ENCODE measurements at regions not wholly inside any gene's neighbourhood (a gene's known extent, or its start where the extent isn't known, plus 50 kb on each side); places are given as distances from the start of the nearest gene placed in this dataset.

GRCh38 chr1:29467989-29468900 is 231.9 kb downstream of the PTPRU start:
- H3K9me3 ChIP-seq (ENCODE audit: control insufficient read depth in 1 of 2, insufficient read depth in 1 of 2, low read depth in 1 of 2, low read length in 2 of 2), result no peaks in the 10 kb centered on the region
- H3K79me2 ChIP-seq (ENCODE audit: insufficient read depth, low read length), result no peaks in the 10 kb centered on the region
- H3K9ac ChIP-seq (ENCODE audit: low read length), result no peak overlapping the region
- no peak overlapping the region for H3K4me3 ChIP-seq (replicated peaks in 1 of 2; ENCODE audit: low read depth in 1 of 2, low read length in 2 of 2)
- no peaks in the 10 kb centered on the region for H3K9me2 ChIP-seq (ENCODE audit: insufficient read depth)
- H3K4me2 ChIP-seq (ENCODE audit: low read length), result no peak overlapping the region
- CTCF ChIA-PET, result no interaction called here
- H2AFZ ChIP-seq (ENCODE audit: low read depth, low read length, poor library complexity, severe bottlenecking), result no peak overlapping the region
- BruUV-seq (replicated peaks), result no TSS peak
- no peaks in the 10 kb centered on the region for H3K4me1 ChIP-seq (ENCODE audit: control insufficient read depth in 1 of 2, insufficient read depth in 2 of 2, low read length in 2 of 2)
- no peaks in the 10 kb centered on the region for H4K20me1 ChIP-seq (ENCODE audit: insufficient read depth)
- ATAC-seq (no peak), DNase-seq (ENCODE audit: low read depth, low spot score) (no peak)
- no peak overlapping the region for H3K27ac ChIP-seq (ENCODE audit: low read depth, low read length)
- H3K36me3 ChIP-seq (ENCODE audit: control insufficient read depth in 1 of 2, insufficient read depth in 2 of 2, low read length in 2 of 2), result no peaks in the 10 kb centered on the region
- POLR2A ChIA-PET, result no interaction called here
- peaks cover 51% of the 10 kb centered on the region for H3K27me3 ChIP-seq (ENCODE audit: insufficient read depth, low read length)
- intact Hi-C loops (cut with micrococcal nuclease), result loop anchor here (5.0 kb wide), 1 partner anchor 269 kb away; no protein-coding TSS in a partner anchor
- RAD21 ChIA-PET (ENCODE audit: low non-redundant PET in 1 of 2, low total read pairs in 2 of 2, uncharacterized antibody in 2 of 2, unreplicated experiment in 2 of 2), result no interaction called here
- no peak for TF ChIP-seq REST (IDR thresholded peaks at IDR 0.05; ENCODE audit: low read depth)
- TF ChIP-seq ZNF274 (IDR thresholded peaks at IDR 0.05; ENCODE audit: low read depth, low read length), result no peak
- no peak for TF ChIP-seq EZH2 (IDR thresholded peaks at IDR 0.05)
- TF ChIP-seq CEBPB (IDR thresholded peaks at IDR 0.05; ENCODE audit: low read depth), result no peak
- no peak for TF ChIP-seq FOSL1 (IDR thresholded peaks at IDR 0.05; ENCODE audit: low read depth)

Data from HCT116 (cell line).